ENCODE measurements at regions not wholly inside any gene's neighbourhood (a gene's known extent, or its start where the extent isn't known, plus 50 kb on each side); places are given as distances from the start of the nearest gene placed in this dataset.

DNA sequence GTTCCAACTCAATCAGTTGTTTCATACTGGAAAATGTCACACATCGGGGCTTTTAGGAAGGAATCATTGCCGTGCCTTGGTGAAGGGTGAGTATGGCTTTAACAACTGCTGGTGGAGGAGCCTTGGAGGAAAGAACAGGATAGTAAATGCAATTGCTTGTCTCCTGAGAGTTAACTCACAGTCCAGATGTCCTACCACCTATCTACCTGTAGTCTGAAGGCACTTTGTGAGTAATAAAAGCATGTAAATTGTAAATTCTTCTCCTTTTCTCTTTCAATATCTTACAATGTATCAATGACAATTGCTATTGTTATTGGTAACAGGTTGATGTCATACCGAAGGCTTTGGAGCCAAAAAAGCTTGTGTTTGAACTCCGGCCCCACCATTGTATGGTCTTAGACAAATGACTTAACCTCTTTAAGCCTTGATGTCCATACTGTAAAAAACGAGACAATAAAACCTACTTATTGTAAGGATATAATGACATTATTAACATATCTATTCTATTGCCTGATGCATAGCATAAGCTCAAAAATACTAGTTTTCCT lies 397.4 kb downstream of the ADAMTS20 start:
- WGBS, result 82% methylated on average over 5 of the region's 5 CpGs
- no peaks in the 10 kb centered on the region for H3K4me1 ChIP-seq (ENCODE audit: control insufficient read depth in 2 of 2, insufficient read depth in 2 of 2, low read length in 2 of 2)
- no peak overlapping the region for H3K27ac ChIP-seq (ENCODE audit: low read depth in 1 of 2, low read length in 1 of 2)

GRCh38 chr12:43151441-43151981 lies 400.5 kb downstream of the ADAMTS20 start:
- Histone ChIP-seq H3K9me3 (ENCODE audit: control insufficient read depth in 2 of 2, insufficient read depth in 1 of 2, low read length in 1 of 2) (no peaks in the 10 kb centered on the region), H3K36me3 (ENCODE audit: control insufficient read depth in 2 of 2, insufficient read depth in 2 of 2, low read length in 1 of 2) (no peaks in the 10 kb centered on the region), H3K27me3 (ENCODE audit: control insufficient read depth in 2 of 2, insufficient read depth in 1 of 2, low read length in 1 of 2) (no peaks in the 10 kb centered on the region), H3K4me3 (ENCODE audit: low read length in 2 of 2) (no peak overlapping the region), H3K27ac (ENCODE audit: low read depth in 1 of 2, low read length in 1 of 2) (no peak overlapping the region), H3K4me1 (ENCODE audit: control insufficient read depth in 2 of 2, insufficient read depth in 2 of 2, low read length in 2 of 2) (no peaks in the 10 kb centered on the region)
- DNase-seq (ENCODE audit: low read depth in 6 of 9, low spot score in 9 of 9), result no peak
- 95% methylated on average over 4 of the region's 4 CpGs for WGBS

More for the DNA sequence above, 397.4 kb downstream of the ADAMTS20 start:
- Histone ChIP-seq H3K9me3 (ENCODE audit: control insufficient read depth in 2 of 2, insufficient read depth in 1 of 2, low read length in 1 of 2) (no peaks in the 10 kb centered on the region), H3K36me3 (ENCODE audit: control insufficient read depth in 2 of 2, insufficient read depth in 2 of 2, low read length in 1 of 2) (no peaks in the 10 kb centered on the region), H3K4me3 (ENCODE audit: low read length in 2 of 2) (no peak overlapping the region), H3K27me3 (ENCODE audit: control insufficient read depth in 2 of 2, insufficient read depth in 1 of 2, low read length in 1 of 2) (no peaks in the 10 kb centered on the region)
- no peak for DNase-seq (ENCODE audit: low read depth in 6 of 9, low spot score in 9 of 9)

DNA sequence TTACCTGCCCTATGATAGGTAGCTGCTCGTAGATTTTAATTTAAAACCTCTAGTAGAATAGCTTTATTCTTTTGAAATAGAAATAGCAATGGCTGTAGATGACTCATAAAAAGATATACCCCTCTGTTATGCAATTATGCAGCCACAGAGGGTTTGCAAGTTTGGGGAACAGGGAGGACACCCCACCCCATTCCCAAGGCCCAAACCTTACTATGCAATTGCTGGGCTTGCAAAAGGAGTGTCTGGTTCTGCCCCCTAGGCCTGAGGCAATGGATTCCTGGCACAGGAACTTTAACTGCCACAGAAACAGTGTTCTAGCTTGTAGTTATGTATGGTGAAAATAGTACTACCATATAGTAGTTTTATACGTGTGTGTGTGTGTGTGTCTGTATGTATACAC lies 403.3 kb downstream of the ADAMTS20 start:
- DNase-seq (ENCODE audit: low read depth in 6 of 9, low spot score in 9 of 9), result no peak
- WGBS, result 66% methylated on average over 2 of the region's 2 CpGs
- no peak overlapping the region for H3K27ac ChIP-seq (ENCODE audit: low read depth in 1 of 2, low read length in 1 of 2)
- no peaks in the 10 kb centered on the region for H3K9me3 ChIP-seq (ENCODE audit: control insufficient read depth in 2 of 2, insufficient read depth in 1 of 2, low read length in 1 of 2)
- H3K4me1 ChIP-seq (ENCODE audit: control insufficient read depth in 2 of 2, insufficient read depth in 2 of 2, low read length in 2 of 2), result no peaks in the 10 kb centered on the region
- H3K27me3 ChIP-seq (ENCODE audit: control insufficient read depth in 2 of 2, insufficient read depth in 1 of 2, low read length in 1 of 2), result no peaks in the 10 kb centered on the region
- no peak overlapping the region for H3K4me3 ChIP-seq (ENCODE audit: low read length in 2 of 2)
- H3K36me3 ChIP-seq (ENCODE audit: control insufficient read depth in 2 of 2, insufficient read depth in 2 of 2, low read length in 1 of 2), result no peaks in the 10 kb centered on the region

GRCh38 chr12:43147878-43148277 lies 404.1 kb downstream of the ADAMTS20 start:
- no peak for DNase-seq (ENCODE audit: low read depth in 6 of 9, low spot score in 9 of 9)
- Histone ChIP-seq H3K4me1 (ENCODE audit: control insufficient read depth in 2 of 2, insufficient read depth in 2 of 2, low read length in 2 of 2) (no peaks in the 10 kb centered on the region), H3K4me3 (ENCODE audit: low read length in 2 of 2) (no peak overlapping the region), H3K36me3 (ENCODE audit: control insufficient read depth in 2 of 2, insufficient read depth in 2 of 2, low read length in 1 of 2) (no peaks in the 10 kb centered on the region), H3K27ac (ENCODE audit: low read depth in 1 of 2, low read length in 1 of 2) (no peak overlapping the region), H3K27me3 (ENCODE audit: control insufficient read depth in 2 of 2, insufficient read depth in 1 of 2, low read length in 1 of 2) (no peaks in the 10 kb centered on the region), H3K9me3 (ENCODE audit: control insufficient read depth in 2 of 2, insufficient read depth in 1 of 2, low read length in 1 of 2) (no peaks in the 10 kb centered on the region)
- 91% methylated on average over 1 of the region's 1 CpG for WGBS

DNA sequence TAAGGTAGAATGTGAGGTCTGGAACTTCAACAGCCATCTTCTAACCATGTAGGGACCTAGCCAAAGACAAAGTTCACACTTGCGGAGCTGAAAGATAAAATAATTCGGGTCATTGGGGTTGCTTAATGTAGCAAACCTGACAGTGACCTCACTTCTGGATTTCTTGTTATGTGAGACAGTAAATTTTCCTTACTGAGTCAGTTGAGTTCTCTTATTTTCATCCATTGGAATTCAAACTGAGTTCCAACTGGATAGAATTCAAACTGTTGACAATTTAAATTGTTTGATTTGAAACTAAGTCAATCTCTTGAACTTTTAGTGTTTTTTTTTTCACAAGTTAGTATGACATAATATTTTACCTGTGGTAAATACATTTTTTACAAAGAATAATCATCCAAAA lies 406.5 kb downstream of the ADAMTS20 start:
- no peak overlapping the region for H3K4me3 ChIP-seq (ENCODE audit: low read length in 2 of 2)
- H3K36me3 ChIP-seq (ENCODE audit: control insufficient read depth in 2 of 2, insufficient read depth in 2 of 2, low read length in 1 of 2), result no peaks in the 10 kb centered on the region
- no peaks in the 10 kb centered on the region for H3K4me1 ChIP-seq (ENCODE audit: control insufficient read depth in 2 of 2, insufficient read depth in 2 of 2, low read length in 2 of 2)
- no peak for DNase-seq (ENCODE audit: low read depth in 6 of 9, low spot score in 9 of 9)
- WGBS, result 89% methylated on average over 2 of the region's 2 CpGs
- H3K27me3 ChIP-seq (ENCODE audit: control insufficient read depth in 2 of 2, insufficient read depth in 1 of 2, low read length in 1 of 2), result no peaks in the 10 kb centered on the region
- no peak overlapping the region for H3K27ac ChIP-seq (ENCODE audit: low read depth in 1 of 2, low read length in 1 of 2)
- no peaks in the 10 kb centered on the region for H3K9me3 ChIP-seq (ENCODE audit: control insufficient read depth in 2 of 2, insufficient read depth in 1 of 2, low read length in 1 of 2)

GRCh38 chr12:43143278-43143677 lies 408.7 kb downstream of the ADAMTS20 start:
- Histone ChIP-seq H3K27me3 (ENCODE audit: control insufficient read depth in 2 of 2, insufficient read depth in 1 of 2, low read length in 1 of 2) (no peaks in the 10 kb centered on the region), H3K36me3 (ENCODE audit: control insufficient read depth in 2 of 2, insufficient read depth in 2 of 2, low read length in 1 of 2) (no peaks in the 10 kb centered on the region), H3K27ac (ENCODE audit: low read depth in 1 of 2, low read length in 1 of 2) (no peak overlapping the region), H3K4me1 (ENCODE audit: control insufficient read depth in 2 of 2, insufficient read depth in 2 of 2, low read length in 2 of 2) (no peaks in the 10 kb centered on the region), H3K9me3 (ENCODE audit: control insufficient read depth in 2 of 2, insufficient read depth in 1 of 2, low read length in 1 of 2) (no peaks in the 10 kb centered on the region), H3K4me3 (ENCODE audit: low read length in 2 of 2) (no peak overlapping the region)
- no peak for DNase-seq (ENCODE audit: low read depth in 6 of 9, low spot score in 9 of 9)

GRCh38 chr12:43132291-43132690 lies 419.7 kb downstream of the ADAMTS20 start:
- no peaks in the 10 kb centered on the region for H3K4me1 ChIP-seq (ENCODE audit: control insufficient read depth in 2 of 2, insufficient read depth in 2 of 2, low read length in 2 of 2)
- 93% methylated on average over 1 of the region's 1 CpG for WGBS
- no peak overlapping the region for H3K4me3 ChIP-seq (ENCODE audit: low read length in 2 of 2)
- H3K9me3 ChIP-seq (ENCODE audit: control insufficient read depth in 2 of 2, insufficient read depth in 1 of 2, low read length in 1 of 2), result no peaks in the 10 kb centered on the region
- no peaks in the 10 kb centered on the region for H3K27me3 ChIP-seq (ENCODE audit: control insufficient read depth in 2 of 2, insufficient read depth in 1 of 2, low read length in 1 of 2)
- DNase-seq (ENCODE audit: low read depth in 6 of 9, low spot score in 9 of 9), result no peak
- H3K36me3 ChIP-seq (ENCODE audit: control insufficient read depth in 2 of 2, insufficient read depth in 2 of 2, low read length in 1 of 2), result no peaks in the 10 kb centered on the region
- no peak overlapping the region for H3K27ac ChIP-seq (ENCODE audit: low read depth in 1 of 2, low read length in 1 of 2)

DNA sequence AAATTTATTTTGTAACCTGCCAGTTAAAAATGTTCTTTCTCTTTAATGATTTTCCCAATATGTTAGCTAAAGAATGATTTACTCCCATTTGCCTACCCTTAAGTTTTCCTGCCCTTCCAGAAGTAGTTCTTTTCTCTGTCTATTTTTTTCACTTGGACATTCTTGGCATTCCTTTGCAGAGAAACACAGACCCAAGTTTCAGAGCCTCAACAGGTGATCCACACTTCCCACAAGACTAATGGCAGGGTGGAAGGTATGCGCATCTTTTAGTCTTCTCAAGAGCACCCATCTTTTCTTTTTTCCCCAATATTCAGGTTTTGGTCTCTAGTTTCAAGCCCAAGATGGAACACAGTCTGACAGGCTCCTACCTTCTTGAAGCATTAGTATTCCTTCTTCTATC lies 420.7 kb downstream of the ADAMTS20 start:
- Histone ChIP-seq H3K36me3 (ENCODE audit: control insufficient read depth in 2 of 2, insufficient read depth in 2 of 2, low read length in 1 of 2) (no peaks in the 10 kb centered on the region), H3K27me3 (ENCODE audit: control insufficient read depth in 2 of 2, insufficient read depth in 1 of 2, low read length in 1 of 2) (no peaks in the 10 kb centered on the region), H3K4me3 (ENCODE audit: low read length in 2 of 2) (no peak overlapping the region), H3K4me1 (ENCODE audit: control insufficient read depth in 2 of 2, insufficient read depth in 2 of 2, low read length in 2 of 2) (no peaks in the 10 kb centered on the region), H3K27ac (ENCODE audit: low read depth in 1 of 2, low read length in 1 of 2) (no peak overlapping the region), H3K9me3 (ENCODE audit: control insufficient read depth in 2 of 2, insufficient read depth in 1 of 2, low read length in 1 of 2) (no peaks in the 10 kb centered on the region)
- 100% methylated on average over 1 of the region's 1 CpG for WGBS
- DNase-seq (ENCODE audit: low read depth in 6 of 9, low spot score in 9 of 9), result no peak

DNA sequence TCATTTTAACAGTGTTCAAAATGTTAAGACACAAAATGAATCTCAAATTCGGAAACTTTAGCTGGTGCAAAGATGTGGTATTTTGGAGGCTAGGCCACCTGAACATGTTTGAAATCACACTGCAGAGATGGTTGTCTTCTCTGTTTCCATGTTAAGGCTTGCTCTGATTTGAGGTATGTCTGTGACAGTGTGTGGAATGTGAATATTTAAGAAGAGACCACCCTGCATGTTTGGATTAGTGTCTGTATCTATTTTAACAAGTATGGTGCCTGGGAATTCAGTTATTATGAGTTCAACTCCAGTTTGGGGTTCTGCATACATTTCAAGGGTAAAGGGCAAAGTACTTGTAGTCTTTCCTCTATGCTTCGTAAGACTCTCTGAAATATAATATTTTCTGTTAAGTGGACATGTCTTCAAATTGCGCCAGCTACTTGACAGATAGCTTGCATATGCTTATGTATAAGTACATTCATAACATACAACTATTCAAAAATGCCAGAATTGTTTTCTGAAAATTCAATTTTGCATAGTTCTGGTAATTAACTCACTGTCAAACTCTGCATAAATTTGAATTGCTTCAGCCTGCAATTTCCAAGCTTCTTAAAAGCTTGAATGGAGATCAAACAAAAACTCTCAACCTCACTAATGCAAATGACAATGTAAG lies 424.0 kb downstream of the ADAMTS20 start:
- no peaks in the 10 kb centered on the region for H3K9me3 ChIP-seq (ENCODE audit: control insufficient read depth in 2 of 2, insufficient read depth in 1 of 2, low read length in 1 of 2)
- no peaks in the 10 kb centered on the region for H3K36me3 ChIP-seq (ENCODE audit: control insufficient read depth in 2 of 2, insufficient read depth in 2 of 2, low read length in 1 of 2)
- no peak overlapping the region for H3K27ac ChIP-seq (ENCODE audit: low read depth in 1 of 2, low read length in 1 of 2)
- 94% methylated on average over 3 of the region's 3 CpGs for WGBS
- DNase-seq (ENCODE audit: low read depth in 6 of 9, low spot score in 9 of 9), result no peak
- no peaks in the 10 kb centered on the region for H3K4me1 ChIP-seq (ENCODE audit: control insufficient read depth in 2 of 2, insufficient read depth in 2 of 2, low read length in 2 of 2)
- H3K27me3 ChIP-seq (ENCODE audit: control insufficient read depth in 2 of 2, insufficient read depth in 1 of 2, low read length in 1 of 2), result no peaks in the 10 kb centered on the region
- no peak overlapping the region for H3K4me3 ChIP-seq (ENCODE audit: low read length in 2 of 2)

Data from thymus (tissue), 11 donors.